ENCODE measurements at regions not wholly inside any gene's neighbourhood (a gene's known extent, or its start where the extent isn't known, plus 50 kb on each side); places are given as distances from the start of the nearest gene placed in this dataset.
A peak's percentile ranks its signal among the peaks of the same experiment; 100 is the strongest.
"Not testable (repeated sequence)": the region's sequence is repeated elsewhere in the genome, so short reads cannot be mapped to it uniquely, and the experiment has no call there.

DNA sequence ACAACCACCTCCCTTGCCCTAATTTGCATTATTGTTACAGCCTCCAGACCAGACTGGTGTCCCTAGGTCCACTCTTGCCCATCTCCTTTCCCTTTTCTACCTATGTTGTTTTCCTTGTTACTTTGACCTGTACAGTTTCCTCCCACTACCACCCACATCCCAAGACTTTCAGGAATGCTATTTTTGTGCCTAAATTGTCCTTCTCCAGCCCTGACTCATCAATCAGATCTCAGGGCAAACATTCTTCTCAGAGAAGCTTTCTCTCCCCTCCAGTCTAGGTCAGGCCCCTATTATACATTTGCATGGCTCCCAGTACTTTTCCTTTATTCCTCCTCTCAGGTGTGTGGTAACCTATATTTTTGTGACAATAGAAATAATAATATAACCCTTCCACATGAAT lies 241.5 kb downstream of the IGSF11 start:
- in situ Hi-C loops (cut with HindIII; ENCODE audit: low sequenced_read_pairs) = no loop called here
- no peak for DNase-seq (ENCODE audit: low spot score)

DNA sequence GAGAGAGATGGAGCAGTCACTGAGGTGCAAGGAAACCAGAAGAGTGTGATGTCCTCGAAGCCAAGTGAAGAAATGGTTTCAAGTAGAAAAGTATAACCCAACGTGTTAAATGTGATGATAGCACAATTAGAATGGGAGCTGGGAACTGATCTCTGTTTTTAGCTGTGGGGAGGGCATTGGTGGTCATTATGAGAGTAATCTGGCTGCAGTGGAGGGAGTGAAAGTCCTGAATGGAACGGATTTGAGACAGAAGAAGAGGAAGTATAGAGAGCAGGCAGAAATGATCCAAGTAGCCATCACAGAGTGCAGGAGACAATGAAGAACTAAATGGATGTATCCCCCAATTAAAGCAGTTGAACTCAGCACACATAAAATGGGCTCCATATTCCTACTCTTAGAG lies 235.3 kb downstream of the IGSF11 start:
- no peak for DNase-seq (ENCODE audit: low spot score)
- in situ Hi-C loops (cut with HindIII; ENCODE audit: low sequenced_read_pairs) = no loop called here

DNA sequence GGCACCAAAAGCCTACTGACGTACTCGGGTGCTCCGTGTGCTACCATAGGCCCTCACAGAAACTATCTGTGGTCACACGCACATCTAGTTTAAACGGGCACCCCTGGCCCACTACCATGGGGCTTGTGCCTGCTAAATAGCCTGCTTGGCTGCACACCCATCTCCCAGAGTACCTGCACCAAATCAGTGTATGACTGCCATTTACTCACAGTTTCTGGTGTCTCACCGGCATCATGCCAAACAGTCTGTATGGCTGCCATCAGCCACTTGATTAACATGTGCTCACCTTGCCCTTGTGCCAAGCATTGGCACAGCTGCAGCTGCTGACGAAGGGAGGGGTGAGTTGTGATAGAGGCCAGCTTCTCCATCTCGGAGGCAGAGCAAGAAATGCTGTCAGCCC lies 232.7 kb downstream of the IGSF11 start:
- no peak for DNase-seq (ENCODE audit: low spot score)
- in situ Hi-C loops (cut with HindIII; ENCODE audit: low sequenced_read_pairs) = no loop called here

DNA sequence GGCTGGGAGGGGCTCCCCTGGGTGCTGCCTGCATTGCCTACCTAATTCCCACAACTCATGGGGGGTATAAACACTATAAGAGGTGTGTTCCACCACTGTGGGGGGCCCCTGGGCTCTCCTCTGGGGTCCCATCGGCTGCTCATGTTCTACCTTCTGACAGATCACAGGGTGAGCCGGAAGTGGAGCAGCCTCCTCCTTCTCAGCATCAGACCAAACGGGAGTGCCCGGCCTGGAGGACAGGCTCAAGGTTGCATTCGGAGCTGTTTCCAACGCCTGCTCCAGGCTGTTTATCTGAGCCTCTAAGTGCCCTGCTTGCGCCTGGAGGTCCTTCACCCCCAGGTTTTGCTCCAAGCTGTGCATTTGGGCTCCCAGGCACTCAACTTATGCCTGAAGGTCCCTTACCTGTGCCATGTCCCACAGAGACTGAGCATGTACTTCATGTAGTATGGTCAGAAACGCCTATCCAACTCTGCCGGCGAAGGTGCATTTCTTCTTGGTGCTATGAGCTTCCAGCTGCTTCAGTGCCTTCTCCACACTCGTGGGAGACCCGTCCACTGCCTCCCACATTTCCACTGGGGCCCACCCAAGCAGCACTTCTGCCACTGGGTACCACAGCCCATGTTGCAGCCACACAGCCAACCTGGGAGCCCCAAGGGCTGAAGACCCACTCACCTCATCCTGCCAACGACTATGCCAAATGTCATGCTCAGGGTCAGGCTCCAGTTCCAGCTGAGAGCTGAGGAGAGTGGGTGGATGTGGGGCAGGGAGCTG lies 232.1 kb downstream of the IGSF11 start:
- in situ Hi-C loops (cut with HindIII; ENCODE audit: low sequenced_read_pairs) = no loop called here
- no peak for DNase-seq (ENCODE audit: low spot score)

DNA sequence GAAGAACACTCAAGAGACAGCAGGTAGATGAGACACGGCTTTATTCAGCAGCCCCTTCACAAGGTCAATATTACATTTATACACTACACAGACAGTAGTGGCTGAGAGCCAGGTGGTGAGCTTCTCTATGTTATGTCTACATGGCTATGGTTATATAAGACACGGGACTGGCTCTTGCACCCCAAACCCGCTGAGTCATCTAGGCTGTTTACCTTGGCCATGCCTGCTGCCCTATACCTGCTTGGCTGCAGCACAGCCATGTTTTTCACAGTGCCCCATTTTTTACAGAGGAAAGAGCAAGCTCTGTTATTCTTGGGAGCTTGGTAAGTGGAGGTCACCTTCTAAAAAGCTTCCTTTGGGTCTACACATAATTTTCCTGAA lies 231.6 kb downstream of the IGSF11 start:
- no peak for DNase-seq (ENCODE audit: low spot score)
- in situ Hi-C loops (cut with HindIII; ENCODE audit: low sequenced_read_pairs) = no loop called here

DNA sequence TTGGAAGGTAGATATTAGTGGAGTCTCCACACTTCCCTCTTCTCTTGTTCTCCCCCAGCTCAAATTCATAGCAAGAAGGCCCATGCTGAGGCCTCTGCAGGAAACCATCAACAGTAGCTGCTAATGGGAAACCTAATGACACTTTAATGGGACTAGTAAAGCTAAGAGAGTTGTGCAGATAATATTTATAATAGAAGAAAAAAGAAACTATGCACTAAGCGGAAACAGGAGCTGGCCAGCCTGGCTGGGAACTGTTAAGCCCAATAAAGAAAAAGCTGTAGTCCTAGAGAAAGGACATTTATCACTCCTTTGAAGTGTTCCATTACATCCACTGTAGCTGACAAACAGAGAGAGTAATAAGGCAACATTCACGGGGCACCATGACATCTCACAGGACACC lies 229.6 kb downstream of the IGSF11 start:
- in situ Hi-C loops (cut with HindIII; ENCODE audit: low sequenced_read_pairs) = no loop called here
- DNase-seq (ENCODE audit: low spot score) = no peak

DNA sequence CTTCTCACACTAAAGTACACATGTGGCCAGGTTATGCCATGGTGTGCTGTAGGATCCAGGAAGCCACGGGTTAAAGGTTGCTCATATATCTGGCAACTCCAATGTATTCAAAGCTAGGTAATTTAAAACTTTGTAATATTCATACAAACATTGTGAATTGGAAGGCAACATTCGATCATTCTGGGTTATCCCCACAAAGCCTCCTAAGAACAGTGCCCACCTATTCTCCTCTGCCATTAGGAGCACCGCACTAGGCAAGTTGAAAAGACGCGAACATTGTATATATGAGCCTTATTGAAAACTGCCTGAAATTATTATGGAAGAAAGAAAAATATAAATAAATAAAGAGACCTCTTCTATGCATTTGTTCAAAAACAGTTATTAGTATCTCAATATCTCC lies 228.2 kb downstream of the IGSF11 start:
- in situ Hi-C loops (cut with HindIII; ENCODE audit: low sequenced_read_pairs) = no loop called here
- DNase-seq (ENCODE audit: low spot score) = no peak

DNA sequence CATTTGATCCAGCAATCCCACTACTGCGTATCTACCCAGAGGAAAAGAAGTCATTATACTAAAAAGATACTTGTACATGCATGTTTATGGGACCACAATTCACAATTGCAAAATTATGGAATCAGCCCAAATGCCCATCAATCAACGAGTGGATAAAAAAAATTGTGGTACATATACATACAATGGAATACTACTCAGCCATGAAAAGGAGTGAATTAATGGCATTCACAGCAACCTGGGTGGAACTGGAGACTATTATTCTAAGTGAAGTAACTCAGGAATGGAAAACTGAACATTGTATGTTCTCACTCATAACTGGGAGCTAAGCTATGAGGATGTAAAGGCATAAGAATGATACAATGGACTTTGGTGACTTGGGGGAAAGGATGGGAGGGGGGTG lies 227.3 kb downstream of the IGSF11 start:
- in situ Hi-C loops (cut with HindIII; ENCODE audit: low sequenced_read_pairs); DNase-seq (ENCODE audit: low spot score): not testable (repeated sequence)

DNA sequence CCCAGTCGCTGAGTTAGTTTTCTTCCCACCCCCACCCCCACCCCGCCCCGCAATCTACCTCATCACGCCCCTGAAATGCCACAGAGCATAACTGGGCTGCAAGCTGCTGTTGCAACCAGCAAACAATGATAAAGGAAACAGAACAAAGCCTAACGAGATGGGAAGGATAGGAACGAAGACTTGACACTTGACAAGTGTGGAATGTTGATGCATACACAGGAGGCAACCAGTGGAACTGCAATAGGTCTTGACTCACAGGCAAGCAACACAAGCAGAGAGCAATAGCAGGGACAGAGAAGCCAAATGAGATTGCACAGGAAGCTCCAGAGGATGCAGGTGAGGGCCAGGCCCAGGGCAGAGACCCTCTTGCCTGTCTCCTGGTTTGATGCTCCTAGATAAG lies 225.9 kb downstream of the IGSF11 start:
- no peak for DNase-seq (ENCODE audit: low spot score)
- in situ Hi-C loops (cut with HindIII; ENCODE audit: low sequenced_read_pairs) = no loop called here

DNA sequence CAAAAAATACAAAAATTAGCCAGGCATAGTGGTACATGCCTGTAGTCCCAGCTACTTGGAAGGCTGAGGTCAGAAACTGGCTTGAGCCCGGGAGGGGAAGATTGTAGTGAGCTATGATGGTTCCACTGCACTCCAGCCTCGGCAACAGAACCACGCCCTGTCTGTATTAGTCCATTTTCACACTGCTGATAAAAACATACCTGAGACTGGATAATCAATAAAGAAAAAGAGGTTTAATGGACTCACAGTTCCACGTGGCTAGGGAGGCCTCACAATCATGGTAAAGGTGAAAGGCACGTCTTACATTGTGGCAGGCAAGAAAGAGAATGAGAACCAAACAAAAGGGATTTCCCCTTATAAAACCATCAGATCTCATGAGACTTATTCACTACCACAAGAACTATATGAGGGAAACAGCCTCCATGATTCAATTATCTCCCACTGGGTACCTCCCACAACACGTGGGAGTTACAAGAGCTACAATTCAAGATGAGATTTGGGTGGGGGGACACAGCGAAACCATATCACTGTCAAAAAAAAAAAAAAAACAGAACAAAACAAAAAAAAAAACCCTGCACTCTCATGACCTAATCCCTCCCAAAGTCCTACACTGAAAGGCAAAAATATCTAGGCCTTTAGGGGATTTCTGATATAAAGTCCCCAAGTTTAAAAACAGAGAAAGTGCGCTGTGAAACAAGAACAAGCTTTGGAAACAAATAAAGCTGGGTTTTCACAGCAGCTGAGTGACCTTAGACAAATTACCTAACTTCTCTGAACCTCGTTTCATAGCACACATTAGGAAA lies 224.7 kb downstream of the IGSF11 start:
- in situ Hi-C loops (cut with HindIII; ENCODE audit: low sequenced_read_pairs) = no loop called here
- no peak for DNase-seq (ENCODE audit: low spot score)

DNA sequence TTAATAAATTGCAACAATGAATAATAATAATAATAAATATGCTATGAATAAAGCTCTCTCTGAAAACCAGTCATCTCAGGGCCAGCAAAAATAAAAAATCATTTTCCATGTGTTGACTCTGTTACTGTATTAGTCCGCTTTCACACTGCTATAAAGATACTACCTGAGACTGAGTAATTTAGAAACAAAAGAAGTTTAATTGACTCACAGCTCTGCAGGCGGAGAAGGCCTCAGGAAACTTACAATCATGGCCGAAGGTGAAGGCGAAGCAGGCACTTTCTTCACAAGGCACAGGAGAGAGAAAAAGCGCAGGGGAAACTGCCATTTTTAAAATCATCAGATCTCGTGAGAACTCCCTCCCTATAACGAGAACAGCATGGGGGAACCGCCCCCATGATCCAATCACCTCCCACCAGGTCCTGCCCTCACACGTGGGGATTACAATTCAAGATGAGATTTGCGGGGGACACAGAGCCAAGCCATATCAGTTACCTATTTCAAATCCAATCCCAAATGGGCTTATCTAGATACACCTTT lies 224.1 kb downstream of the IGSF11 start:
- no peak for DNase-seq (ENCODE audit: low spot score)
- in situ Hi-C loops (cut with HindIII; ENCODE audit: low sequenced_read_pairs) = no loop called here

DNA sequence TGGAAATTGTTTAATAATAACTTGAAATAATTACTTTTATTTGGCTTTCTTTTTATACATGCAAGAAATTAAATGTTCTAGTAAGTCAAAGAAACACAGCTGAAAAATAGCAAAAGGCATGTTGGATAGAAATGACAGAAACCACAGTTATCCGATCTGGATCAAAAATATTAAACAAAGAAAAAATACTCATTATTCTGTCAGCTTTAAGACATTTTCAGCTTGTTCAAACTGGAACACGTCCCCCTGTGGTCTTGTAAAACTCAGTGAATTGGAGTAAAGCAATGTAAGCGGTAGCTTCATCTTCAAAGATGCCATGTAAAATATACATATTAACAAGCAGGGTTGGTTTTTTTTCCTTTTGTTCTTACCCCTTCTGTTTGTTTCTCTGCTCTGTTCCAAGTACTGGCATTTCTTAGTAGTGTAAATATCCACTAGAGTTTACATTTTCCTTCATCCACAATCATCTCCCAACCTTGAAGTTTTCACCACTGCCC lies 223.4 kb downstream of the IGSF11 start:
- in situ Hi-C loops (cut with HindIII; ENCODE audit: low sequenced_read_pairs) = no loop called here
- DNase-seq (ENCODE audit: low spot score) = no peak

DNA sequence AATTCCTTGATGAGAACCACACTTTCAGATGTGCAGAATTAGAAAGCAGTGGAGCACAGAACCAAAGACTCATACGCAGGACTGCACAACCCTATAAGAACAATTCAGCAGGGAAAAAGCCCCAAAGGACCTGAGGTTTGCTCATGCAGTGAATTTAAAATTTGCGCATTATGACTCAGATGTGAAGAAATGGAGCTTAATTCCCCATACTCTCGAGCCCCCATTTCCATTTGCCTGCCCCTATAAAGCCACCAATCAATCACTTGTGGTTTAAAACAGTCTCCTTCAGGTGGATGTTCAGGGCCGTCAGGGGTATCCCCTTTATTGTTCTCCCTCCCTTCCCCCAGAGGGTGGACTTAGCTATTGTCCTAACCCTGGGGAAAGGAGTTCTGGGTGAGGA lies 221.2 kb downstream of the IGSF11 start:
- no peak for DNase-seq (ENCODE audit: low spot score)
- in situ Hi-C loops (cut with HindIII; ENCODE audit: low sequenced_read_pairs) = no loop called here

DNA sequence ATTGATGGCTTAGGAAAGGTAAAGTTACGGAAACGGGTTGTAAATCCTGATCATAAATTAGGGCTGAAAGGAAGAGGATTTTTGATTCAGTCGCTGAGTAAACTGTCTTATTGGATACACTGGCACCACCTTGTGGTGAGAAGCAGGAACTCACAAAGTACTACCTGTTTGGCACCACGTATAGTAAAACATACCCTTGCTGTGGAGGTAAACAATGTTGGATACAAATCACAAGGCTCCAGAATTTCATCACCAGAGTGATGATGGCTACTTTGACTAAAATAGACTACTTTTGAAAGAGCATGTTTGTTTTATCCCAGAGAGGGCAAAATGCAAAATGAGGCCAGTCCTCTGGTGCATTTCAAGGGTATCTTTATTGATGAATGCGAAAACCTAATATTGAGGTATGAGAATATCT lies 216.9 kb downstream of the IGSF11 start:
- in situ Hi-C loops (cut with HindIII; ENCODE audit: low sequenced_read_pairs) = no loop called here
- peak; percentile 54 for DNase-seq (ENCODE audit: low spot score)

DNA sequence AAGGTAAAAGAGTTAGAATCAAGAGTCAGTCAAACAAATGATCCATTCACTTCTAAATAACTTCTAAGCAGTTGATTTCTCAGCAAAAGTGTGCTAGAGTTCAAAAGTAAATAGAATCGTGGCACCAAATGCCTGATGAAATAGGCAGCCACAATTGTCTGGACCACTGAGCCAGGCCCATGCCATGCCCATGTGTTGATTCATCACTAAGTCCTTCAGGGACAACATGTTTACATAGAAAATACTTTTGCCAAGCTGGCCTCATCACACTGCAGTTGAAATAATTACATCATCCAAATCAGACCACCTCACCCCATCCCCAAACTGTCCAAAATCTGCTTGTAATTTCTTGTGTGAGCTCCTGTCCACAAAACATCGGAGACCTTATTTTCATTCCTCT lies 216.3 kb downstream of the IGSF11 start:
- in situ Hi-C loops (cut with HindIII; ENCODE audit: low sequenced_read_pairs) = no loop called here
- DNase-seq (ENCODE audit: low spot score) = no peak

DNA sequence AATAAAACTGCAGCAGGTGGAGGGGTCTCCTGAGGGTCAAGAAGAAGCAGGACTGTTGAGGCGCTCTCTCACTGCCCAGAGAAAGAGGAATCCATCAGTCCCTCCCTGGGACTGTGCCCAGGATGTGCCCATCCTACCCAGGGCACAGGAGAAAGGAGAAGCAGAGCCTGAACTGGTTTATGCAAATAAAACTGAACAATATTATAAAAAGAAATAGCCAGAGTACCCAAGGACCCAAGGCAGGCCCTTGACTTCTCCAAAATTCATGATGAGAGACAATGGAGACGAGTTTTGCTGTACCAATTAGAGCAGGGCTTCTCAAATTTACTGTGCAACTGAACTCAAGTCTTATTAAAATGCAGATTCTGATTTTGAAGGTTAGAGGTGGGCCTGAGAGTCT lies 211.0 kb downstream of the IGSF11 start:
- in situ Hi-C loops (cut with HindIII; ENCODE audit: low sequenced_read_pairs) = no loop called here

DNA sequence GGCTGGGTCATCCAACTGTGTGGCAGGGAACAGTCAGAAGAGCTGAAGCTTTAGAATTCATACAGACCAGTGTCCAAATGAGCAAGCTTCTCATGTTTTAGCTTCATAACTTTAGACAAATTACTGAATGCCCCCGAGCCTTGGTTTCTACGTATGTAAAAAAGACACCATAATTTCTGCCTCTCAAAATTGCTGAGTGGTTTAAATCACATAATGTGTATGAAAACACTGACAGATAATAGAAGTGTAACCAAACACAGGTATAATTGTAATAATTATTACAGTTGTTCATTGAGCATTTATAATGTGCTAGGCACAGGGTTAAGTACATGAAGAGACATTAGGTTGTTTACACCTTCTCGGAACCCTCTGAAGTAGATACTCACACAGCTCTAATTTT lies 207.2 kb downstream of the IGSF11 start:
- in situ Hi-C loops (cut with HindIII; ENCODE audit: low sequenced_read_pairs) = no loop called here
- DNase-seq (ENCODE audit: low spot score) = no peak

More for the DNA sequence above, 211.0 kb downstream of the IGSF11 start:
- DNase-seq (ENCODE audit: low spot score) = no peak

DNA sequence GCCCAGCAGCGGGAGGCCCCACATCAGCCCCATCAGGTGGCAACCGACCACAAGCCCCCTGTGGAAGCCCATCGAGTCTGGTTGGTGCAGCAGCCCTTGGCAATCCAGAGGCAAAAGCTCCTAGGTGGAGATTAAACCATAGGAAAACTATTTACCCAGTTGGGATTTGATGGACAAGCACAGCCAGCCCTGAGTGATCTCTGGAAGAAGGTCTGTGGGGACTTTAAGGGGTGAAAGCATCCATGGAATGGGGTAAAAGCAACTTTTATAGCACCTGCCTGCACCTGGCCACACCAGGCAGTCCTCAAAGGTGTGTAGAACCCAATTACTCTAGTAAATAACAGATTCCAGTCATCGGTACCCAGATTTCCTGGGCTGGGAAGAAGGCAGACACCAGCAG lies 206.3 kb downstream of the IGSF11 start:
- in situ Hi-C loops (cut with HindIII; ENCODE audit: low sequenced_read_pairs) = no loop called here
- DNase-seq (ENCODE audit: low spot score) = no peak

DNA sequence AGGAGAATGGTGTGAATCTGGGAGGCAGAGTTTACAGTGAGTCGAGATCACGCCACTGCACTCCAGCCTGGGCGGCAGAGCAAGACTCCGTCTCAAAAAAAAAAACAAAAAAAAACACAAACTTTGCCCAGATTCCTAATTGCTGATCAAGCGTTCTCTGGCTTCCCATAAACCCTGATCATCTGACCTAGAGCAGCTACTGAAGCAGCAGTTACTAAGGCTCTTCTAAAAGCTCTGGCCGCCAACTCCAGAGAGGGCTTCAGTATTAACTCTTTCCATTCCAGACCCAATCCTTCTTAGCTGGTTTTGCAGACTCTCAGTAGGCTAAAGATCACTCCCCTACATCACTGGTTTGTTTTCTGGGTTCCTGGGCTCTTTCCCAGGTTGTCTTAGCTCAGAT lies 201.6 kb downstream of the IGSF11 start:
- no peak for DNase-seq (ENCODE audit: low spot score)
- in situ Hi-C loops (cut with HindIII; ENCODE audit: low sequenced_read_pairs) = no loop called here

DNA sequence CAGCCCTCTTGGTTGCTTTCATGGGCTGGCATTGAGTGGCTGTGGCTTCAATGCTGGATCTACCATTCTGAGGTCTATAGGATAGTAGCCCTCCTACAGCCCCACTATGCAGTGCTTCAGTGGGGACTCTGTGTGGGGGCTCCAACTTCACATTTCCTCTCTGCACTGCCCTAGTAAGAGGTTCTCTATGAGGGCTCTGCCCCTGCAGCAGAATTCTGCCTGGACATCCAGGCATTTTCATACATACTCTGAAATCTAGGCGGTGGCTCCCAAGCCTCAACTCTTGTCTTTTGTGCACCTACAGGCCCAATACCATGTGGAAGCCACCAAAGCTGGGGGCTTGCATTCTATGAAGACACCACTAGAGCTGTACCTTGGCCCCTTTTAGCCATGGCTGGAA lies 195.8 kb downstream of the IGSF11 start:
- in situ Hi-C loops (cut with HindIII; ENCODE audit: low sequenced_read_pairs) = no loop called here
- no peak for DNase-seq (ENCODE audit: low spot score)

Data from G401 (cell line).